ENCODE measurements at regions not wholly inside any gene's neighbourhood (a gene's known extent, or its start where the extent isn't known, plus 50 kb on each side); places are given as distances from the start of the nearest gene placed in this dataset.

GRCh38 chr4:146105464-146105863 is 70.1 kb upstream of the LSM6 start:
- no peak for TF ChIP-seq CTCF (IDR thresholded peaks at IDR 0.05)
- TF ChIP-seq RAD21 (conservative IDR thresholded peaks at IDR 0.05 in 1 of 2, IDR thresholded peaks at IDR 0.05 in 1 of 2) = no peak
- no peak for TF ChIP-seq PBX3 (IDR thresholded peaks at IDR 0.05)
- TF ChIP-seq FOSB (CRISPR knock-in tag; IDR thresholded peaks at IDR 0.05) = no peak
- no peak for TF ChIP-seq REST (IDR thresholded peaks at IDR 0.05)
- no peak for TF ChIP-seq POLR2A (IDR thresholded peaks at IDR 0.05; ENCODE audit: low read length)
- TF ChIP-seq EP300 (IDR thresholded peaks at IDR 0.05) = no peak
- no peak for TF ChIP-seq SREBF2 (IDR thresholded peaks at IDR 0.05)
- TF ChIP-seq SMC3 (IDR thresholded peaks at IDR 0.05) = no peak
- no peak for TF ChIP-seq EHMT2 (IDR thresholded peaks at IDR 0.05; ENCODE audit: low read depth)
- TF ChIP-seq JUN (IDR thresholded peaks at IDR 0.05) = no peak
- TF ChIP-seq ESRRA (IDR thresholded peaks at IDR 0.05; ENCODE audit: borderline replicate concordance, low read length) = no peak

All from A549 (cell line).